Forelimb muscle (tissue), 1 donor: ENCODE measurements at regions not wholly inside any gene's neighbourhood (a gene's known extent, or its start where the extent isn't known, plus 50 kb on each side); places are given as distances from the start of the nearest gene placed in this dataset.

Source experiments
- DNase-seq: peaks from one replicate; pipeline ENCODE4 v3.0.0-alpha.2; 2013; ENCODE audit warnings: low read depth

- DNase-seq, result no peak
Measured at GRCh38 chr20:40806929-40807820, 118.1 kb upstream of the MAFB start.

- DNase-seq, result no peak
Measured at GRCh38 chr20:40807821-40808170, 118.8 kb upstream of the MAFB start.

GRCh38 chr20:40808936-40809335, 119.9 kb upstream of the MAFB start:
- DNase-seq, result no peak

GRCh38 chr20:40809361-40809760, 120.3 kb upstream of the MAFB start:
- DNase-seq, result no peak

- no peak for DNase-seq
Measured at GRCh38 chr20:40810332-40811000, 121.4 kb upstream of the MAFB start.

GRCh38 chr20:40811004-40811403, 122.0 kb upstream of the MAFB start:
- no peak for DNase-seq

- DNase-seq, result no peak
Measured at GRCh38 chr20:40811660-40812414, 122.8 kb upstream of the MAFB start.

- no peak for DNase-seq
Measured at GRCh38 chr20:40812415-40812925, 123.4 kb upstream of the MAFB start.

GRCh38 chr20:40813029-40813431, 124.0 kb upstream of the MAFB start:
- no peak for DNase-seq

- DNase-seq, result no peak
Measured at GRCh38 chr20:40813708-40814630, 124.9 kb upstream of the MAFB start.

GRCh38 chr20:40814631-40814960, 125.6 kb upstream of the MAFB start:
- no peak for DNase-seq

GRCh38 chr20:40815156-40816038, 126.4 kb upstream of the MAFB start:
- DNase-seq, result no peak

GRCh38 chr20:40816039-40816352, 127.0 kb upstream of the MAFB start:
- no peak for DNase-seq

- DNase-seq, result no peak
Measured at GRCh38 chr20:40821429-40821828, 132.4 kb upstream of the MAFB start.

- no peak for DNase-seq
Measured at GRCh38 chr20:40826699-40827098, 137.7 kb upstream of the MAFB start.

GRCh38 chr20:40835321-40835720, 146.3 kb upstream of the MAFB start:
- DNase-seq, result no peak

GRCh38 chr20:40838509-40838908, 149.5 kb upstream of the MAFB start:
- DNase-seq, result no peak

- no peak for DNase-seq
Measured at GRCh38 chr20:40843251-40843650, 154.2 kb upstream of the MAFB start.

- no peak for DNase-seq
Measured at GRCh38 chr20:40844332-40844731, 155.3 kb upstream of the MAFB start.

- no peak for DNase-seq
Measured at GRCh38 chr20:40848096-40848495, 159.1 kb upstream of the MAFB start.

GRCh38 chr20:40848526-40848925, 159.5 kb upstream of the MAFB start:
- DNase-seq, result no peak
